HG03521 (cell line): ENCODE measurements at regions not wholly inside any gene's neighbourhood (a gene's known extent, or its start where the extent isn't known, plus 50 kb on each side); places are given as distances from the start of the nearest gene placed in this dataset.
"Not testable (repeated sequence)": the region's sequence is repeated elsewhere in the genome, so short reads cannot be mapped to it uniquely, and the experiment has no call there.

Experiments
- ATAC-seq: cut with Tn5 transposase; IDR thresholded peaks from one replicate; pipeline ENCODE4 v1.9.1; 2021; ENCODE audit warnings: mild to moderate bottlenecking, moderate library complexity; ENCODE audit not compliant: unreplicated experiment

GRCh38 chr16:9141813-9142212 is 50.4 kb downstream of the HAPSTR1 start:
- no peak for ATAC-seq

GRCh38 chr16:9144106-9144505 is 52.7 kb downstream of the HAPSTR1 start:
- ATAC-seq: no peak

GRCh38 chr16:9148374-9149015 is 57.1 kb downstream of the HAPSTR1 start:
- no peak for ATAC-seq

- ATAC-seq: no peak
Measured at GRCh38 chr16:9151074-9151473, 59.6 kb downstream of the HAPSTR1 start.

GRCh38 chr16:9151597-9151996 is 60.2 kb downstream of the HAPSTR1 start:
- no peak for ATAC-seq

GRCh38 chr16:9152649-9153501 is 61.4 kb downstream of the HAPSTR1 start:
- ATAC-seq: no peak

GRCh38 chr16:9153502-9153864 is 62.0 kb downstream of the HAPSTR1 start:
- no peak for ATAC-seq

GRCh38 chr16:9154567-9155410 is 63.3 kb downstream of the HAPSTR1 start:
- ATAC-seq: no peak

GRCh38 chr16:9155871-9156270 is 64.4 kb downstream of the HAPSTR1 start:
- ATAC-seq: no peak

GRCh38 chr16:9159839-9160550 is 68.6 kb downstream of the HAPSTR1 start:
- no peak for ATAC-seq

- ATAC-seq: no peak
Measured at GRCh38 chr16:9160551-9160911, 69.1 kb downstream of the HAPSTR1 start.

- no peak for ATAC-seq
Measured at GRCh38 chr16:9165681-9166080, 74.2 kb downstream of the HAPSTR1 start.

GRCh38 chr16:9166326-9166993 is 75.0 kb downstream of the HAPSTR1 start:
- not testable (repeated sequence) for ATAC-seq

GRCh38 chr16:9169094-9169493 is 77.7 kb downstream of the HAPSTR1 start:
- no peak for ATAC-seq

- no peak for ATAC-seq
Measured at GRCh38 chr16:9170470-9170869, 79.0 kb downstream of the HAPSTR1 start.

GRCh38 chr16:9176547-9177418 is 85.3 kb downstream of the HAPSTR1 start:
- no peak for ATAC-seq

- no peak for ATAC-seq
Measured at GRCh38 chr16:9177861-9178260, 86.4 kb downstream of the HAPSTR1 start.

GRCh38 chr16:9183682-9184353 is 92.4 kb downstream of the HAPSTR1 start:
- ATAC-seq: no peak

GRCh38 chr16:9184354-9184690 is 92.9 kb downstream of the HAPSTR1 start:
- no peak for ATAC-seq
